VCaP (cell line): ENCODE measurements at regions not wholly inside any gene's neighbourhood (a gene's known extent, or its start where the extent isn't known, plus 50 kb on each side); places are given as distances from the start of the nearest gene placed in this dataset.

Experiments used
- H3K27ac ChIP-seq: fragments of 450-650 bp; 2 replicates; pipeline ENCODE4 v1.5.1; 2017
- TF ChIP-seq, protein P1 (sequence below): fragments of 450-650 bp; conservative IDR thresholded peaks from 2 replicates; pipeline ENCODE4 v1.5.1; 2017; ENCODE audit warnings: mild to moderate bottlenecking, moderate library complexity

DNA sequence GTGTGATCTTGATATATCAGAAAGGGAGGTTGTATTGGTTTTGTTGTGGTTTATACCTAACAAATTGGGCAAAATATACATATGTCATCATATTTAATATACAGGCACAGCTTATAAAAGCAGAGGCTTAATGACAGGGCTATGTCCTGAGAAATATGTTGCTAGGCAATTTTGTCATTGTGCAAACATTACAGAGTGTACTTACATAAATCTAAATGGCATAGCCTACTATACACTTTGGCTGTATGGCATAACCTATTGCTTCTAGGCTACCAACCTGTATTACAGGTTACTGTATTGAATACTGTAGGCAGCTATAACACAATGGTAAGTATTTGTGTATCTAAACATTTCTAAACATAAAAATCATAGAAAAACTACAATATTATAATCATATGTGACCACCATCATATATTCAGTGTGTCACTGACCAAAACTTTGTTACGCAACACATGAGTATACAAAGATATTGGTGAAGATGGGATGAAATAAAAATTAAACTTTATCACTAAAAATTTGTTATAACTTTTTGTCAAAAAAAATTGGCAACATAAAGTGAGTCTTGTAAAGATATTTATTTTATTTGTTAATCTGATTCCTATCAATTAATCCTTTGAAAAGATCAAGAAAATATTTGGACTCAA is 414.0 kb upstream of the HS3ST1 start:
- no peak overlapping the region for H3K27ac ChIP-seq
- TF ChIP-seq, protein P1, sequence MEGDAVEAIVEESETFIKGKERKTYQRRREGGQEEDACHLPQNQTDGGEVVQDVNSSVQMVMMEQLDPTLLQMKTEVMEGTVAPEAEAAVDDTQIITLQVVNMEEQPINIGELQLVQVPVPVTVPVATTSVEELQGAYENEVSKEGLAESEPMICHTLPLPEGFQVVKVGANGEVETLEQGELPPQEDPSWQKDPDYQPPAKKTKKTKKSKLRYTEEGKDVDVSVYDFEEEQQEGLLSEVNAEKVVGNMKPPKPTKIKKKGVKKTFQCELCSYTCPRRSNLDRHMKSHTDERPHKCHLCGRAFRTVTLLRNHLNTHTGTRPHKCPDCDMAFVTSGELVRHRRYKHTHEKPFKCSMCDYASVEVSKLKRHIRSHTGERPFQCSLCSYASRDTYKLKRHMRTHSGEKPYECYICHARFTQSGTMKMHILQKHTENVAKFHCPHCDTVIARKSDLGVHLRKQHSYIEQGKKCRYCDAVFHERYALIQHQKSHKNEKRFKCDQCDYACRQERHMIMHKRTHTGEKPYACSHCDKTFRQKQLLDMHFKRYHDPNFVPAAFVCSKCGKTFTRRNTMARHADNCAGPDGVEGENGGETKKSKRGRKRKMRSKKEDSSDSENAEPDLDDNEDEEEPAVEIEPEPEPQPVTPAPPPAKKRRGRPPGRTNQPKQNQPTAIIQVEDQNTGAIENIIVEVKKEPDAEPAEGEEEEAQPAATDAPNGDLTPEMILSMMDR: no peak

GRCh38 chr4:11839889-11840288 is 411.2 kb upstream of the HS3ST1 start:
- H3K27ac ChIP-seq: no peak overlapping the region
- TF ChIP-seq, protein P1: no peak

DNA sequence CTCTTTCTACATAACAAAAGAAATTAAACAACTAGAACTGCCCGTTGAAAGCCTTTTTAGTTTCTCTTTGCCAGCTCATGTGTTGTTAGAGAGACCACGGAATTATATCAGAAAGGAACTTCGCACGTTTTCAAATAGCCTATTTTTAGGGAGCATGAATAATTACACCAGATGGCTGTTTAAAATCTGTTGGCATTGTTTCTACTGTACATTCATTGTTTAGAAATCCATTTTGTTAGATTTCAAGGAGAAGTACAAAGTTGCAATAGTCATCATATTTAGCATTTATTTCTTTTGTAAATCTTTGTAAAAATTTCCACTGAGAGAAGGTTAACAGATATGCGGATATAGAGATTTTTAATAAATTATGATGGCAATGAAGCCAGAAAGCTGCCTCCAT is 403.0 kb upstream of the HS3ST1 start:
- no peak overlapping the region for H3K27ac ChIP-seq
- TF ChIP-seq, protein P1: no peak

DNA sequence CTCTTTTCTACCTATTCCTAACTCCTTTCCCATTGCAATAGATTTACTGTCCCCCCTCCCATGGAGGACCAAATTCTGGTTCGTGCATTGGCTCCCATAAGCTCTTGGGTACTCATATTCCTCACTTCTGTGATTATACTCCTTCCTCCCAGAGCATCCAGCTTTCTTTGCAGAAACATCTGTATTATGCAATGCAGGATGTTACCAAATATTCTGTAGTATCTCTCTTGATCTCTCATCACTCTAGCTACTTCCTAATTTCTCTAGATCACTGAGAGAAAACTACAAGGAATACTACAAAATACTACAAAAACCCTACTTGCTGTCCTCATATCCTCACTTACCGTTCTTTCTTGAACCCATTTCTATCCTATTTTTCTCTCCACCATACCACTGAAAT is 395.9 kb upstream of the HS3ST1 start:
- TF ChIP-seq, protein P1: no peak
- H3K27ac ChIP-seq: no peak overlapping the region

DNA sequence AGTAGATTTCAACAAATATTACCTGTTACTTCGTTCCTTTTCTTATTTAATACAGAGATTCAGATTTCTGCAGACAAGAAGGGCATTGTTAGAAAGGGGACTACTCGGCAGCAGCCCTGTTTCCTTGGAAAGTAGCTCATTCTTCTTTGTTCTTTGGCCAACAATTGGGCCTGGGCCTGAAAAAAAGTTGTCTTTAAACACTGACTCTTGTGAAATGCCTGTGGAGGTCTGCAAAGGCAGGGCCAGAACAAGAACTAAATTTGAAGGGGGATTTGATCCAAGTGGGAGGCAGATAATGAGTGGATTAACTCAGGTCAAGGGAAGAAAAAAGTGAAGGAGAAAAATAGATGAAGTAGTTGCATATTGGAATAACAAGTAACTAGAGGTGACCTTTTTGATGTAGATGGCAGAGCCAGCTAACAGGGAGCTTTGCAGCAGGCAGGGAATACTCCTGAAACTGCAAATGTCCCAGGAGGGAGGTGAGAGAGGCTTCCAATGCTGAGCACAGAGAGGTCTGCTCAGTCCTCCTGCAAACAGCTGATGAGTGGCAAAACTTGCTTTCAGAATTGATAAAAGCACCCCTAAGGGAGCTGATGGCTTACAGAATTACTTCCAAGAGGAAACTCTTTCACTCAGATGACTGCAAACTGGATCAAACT is 393.2 kb upstream of the HS3ST1 start:
- TF ChIP-seq, protein P1: no peak
- no peak overlapping the region for H3K27ac ChIP-seq

- TF ChIP-seq, protein P1: no peak
- H3K27ac ChIP-seq: no peak overlapping the region
Measured at GRCh38 chr4:11817088-11817487, 388.4 kb upstream of the HS3ST1 start.

GRCh38 chr4:11814758-11815157 is 386.1 kb upstream of the HS3ST1 start:
- TF ChIP-seq, protein P1: no peak
- H3K27ac ChIP-seq: no peak overlapping the region
